HPDE6-E6E7 (cell line): ENCODE measurements at regions not wholly inside any gene's neighbourhood (a gene's known extent, or its start where the extent isn't known, plus 50 kb on each side); places are given as distances from the start of the nearest gene placed in this dataset.
"Not testable (repeated sequence)": the region's sequence is repeated elsewhere in the genome, so short reads cannot be mapped to it uniquely, and the experiment has no call there.

Source experiments
- DNase-seq: peaks from one replicate; pipeline ENCODE4 v3.0.0; 2011; ENCODE audit warnings: missing footprints; ENCODE audit errors: extremely low spot score

GRCh38 chr4:187063251-187063650 is 339.6 kb upstream of the FAT1 start:
- no peak for DNase-seq

GRCh38 chr4:187064033-187064432 is 340.4 kb upstream of the FAT1 start:
- no peak for DNase-seq

- DNase-seq: no peak
Measured at GRCh38 chr4:187065396-187065795, 341.7 kb upstream of the FAT1 start.

- DNase-seq: no peak
Measured at GRCh38 chr4:187065806-187066205, 342.1 kb upstream of the FAT1 start.

- DNase-seq: no peak
Measured at GRCh38 chr4:187069398-187069797, 345.7 kb upstream of the FAT1 start.

- DNase-seq: peak; percentile 13
Measured at GRCh38 chr4:187070158-187070557, 346.5 kb upstream of the FAT1 start.

- DNase-seq: no peak
Measured at GRCh38 chr4:187070740-187071139, 347.1 kb upstream of the FAT1 start.

- no peak for DNase-seq
Measured at GRCh38 chr4:187071946-187072600, 348.4 kb upstream of the FAT1 start.

GRCh38 chr4:187073820-187074219 is 350.2 kb upstream of the FAT1 start:
- no peak for DNase-seq

- DNase-seq: no peak
Measured at GRCh38 chr4:187075514-187075913, 351.9 kb upstream of the FAT1 start.

- no peak for DNase-seq
Measured at GRCh38 chr4:187077744-187078401, 354.2 kb upstream of the FAT1 start.

- DNase-seq: no peak
Measured at GRCh38 chr4:187084701-187085100, 361.0 kb upstream of the FAT1 start.

GRCh38 chr4:187085339-187085738 is 361.7 kb upstream of the FAT1 start:
- no peak for DNase-seq

- no peak for DNase-seq
Measured at GRCh38 chr4:187086151-187086550, 362.5 kb upstream of the FAT1 start.

- DNase-seq: no peak
Measured at GRCh38 chr4:187088070-187088799, 364.6 kb upstream of the FAT1 start.

- DNase-seq: no peak
Measured at GRCh38 chr4:187090401-187090800, 366.7 kb upstream of the FAT1 start.

- not testable (repeated sequence) for DNase-seq
Measured at GRCh38 chr4:187090832-187091231, 367.2 kb upstream of the FAT1 start.

GRCh38 chr4:187094144-187094543 is 370.5 kb upstream of the FAT1 start:
- no peak for DNase-seq

- no peak for DNase-seq
Measured at GRCh38 chr4:187098429-187098828, 374.8 kb upstream of the FAT1 start.

GRCh38 chr4:187103351-187103750 is 379.7 kb upstream of the FAT1 start:
- DNase-seq: no peak

GRCh38 chr4:187108845-187109244 is 385.2 kb upstream of the FAT1 start:
- no peak for DNase-seq

GRCh38 chr4:187109636-187110035 is 386.0 kb upstream of the FAT1 start:
- no peak for DNase-seq

- DNase-seq: no peak
Measured at GRCh38 chr4:187118166-187118565, 394.5 kb upstream of the FAT1 start.
